Limb (tissue), 2 donors: ENCODE measurements at regions not wholly inside any gene's neighbourhood (a gene's known extent, or its start where the extent isn't known, plus 50 kb on each side); places are given as distances from the start of the nearest gene placed in this dataset.

Experiments used
- DNase-seq, 2 donors: peaks; one replicate each; pipeline ENCODE4 v3.0.0-alpha.2; 2016; ENCODE audit errors: extremely low spot score in 2 of 2

DNA sequence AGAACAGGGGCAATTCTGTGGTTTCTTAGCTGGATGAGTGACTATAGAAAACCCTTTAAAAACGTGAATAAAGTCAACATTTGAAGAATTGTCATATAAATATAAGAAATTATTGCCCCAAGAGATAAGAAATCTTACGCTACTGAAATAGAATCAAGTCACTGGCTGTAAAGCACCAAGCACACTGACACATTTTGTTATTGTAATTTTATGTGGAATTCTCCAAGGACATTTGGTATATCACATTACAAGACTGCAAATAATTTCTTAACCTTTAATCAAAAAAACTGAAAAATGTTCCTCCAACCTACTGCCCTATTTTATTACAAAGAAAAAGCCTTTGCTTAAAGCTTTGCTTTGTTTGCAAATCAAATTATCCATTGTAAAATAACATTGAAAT, 383.3 kb downstream of the IPMK start:
- no peak for DNase-seq

DNA sequence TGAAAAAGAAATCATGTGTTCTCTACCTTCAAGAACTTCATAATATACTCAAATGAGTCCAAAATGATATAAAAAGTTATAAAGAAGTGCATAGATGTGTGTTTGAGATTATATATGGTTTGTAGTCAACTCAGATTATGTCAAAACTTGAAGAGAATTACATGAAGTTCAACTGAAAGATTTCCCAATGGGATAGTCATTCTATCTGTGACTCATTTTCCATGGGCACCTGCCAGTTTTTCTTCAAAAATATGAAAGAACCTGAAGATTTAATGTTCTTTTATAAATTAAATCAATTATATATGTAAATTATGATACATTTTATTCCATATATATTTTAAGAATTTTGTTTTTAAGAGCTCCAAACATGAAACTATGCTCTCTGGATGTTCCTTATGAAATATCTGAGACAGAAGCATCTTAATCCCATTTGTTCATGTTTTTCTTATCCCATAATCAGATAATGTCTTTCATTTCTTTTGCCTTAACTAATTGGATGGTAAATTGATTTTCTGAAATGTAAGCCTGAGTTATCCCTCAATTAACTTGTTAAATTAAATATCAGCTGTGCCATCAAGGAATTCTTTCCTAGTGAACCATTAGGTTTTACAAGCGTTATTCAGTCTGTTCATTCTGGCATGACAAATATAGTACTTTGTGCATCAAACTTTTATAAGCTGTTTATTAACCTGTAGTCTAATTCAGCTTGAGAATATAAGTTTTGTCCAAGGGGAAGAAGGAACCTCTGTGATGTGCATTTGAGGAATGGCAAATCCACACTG, 387.1 kb downstream of the IPMK start:
- no peak for DNase-seq

DNA sequence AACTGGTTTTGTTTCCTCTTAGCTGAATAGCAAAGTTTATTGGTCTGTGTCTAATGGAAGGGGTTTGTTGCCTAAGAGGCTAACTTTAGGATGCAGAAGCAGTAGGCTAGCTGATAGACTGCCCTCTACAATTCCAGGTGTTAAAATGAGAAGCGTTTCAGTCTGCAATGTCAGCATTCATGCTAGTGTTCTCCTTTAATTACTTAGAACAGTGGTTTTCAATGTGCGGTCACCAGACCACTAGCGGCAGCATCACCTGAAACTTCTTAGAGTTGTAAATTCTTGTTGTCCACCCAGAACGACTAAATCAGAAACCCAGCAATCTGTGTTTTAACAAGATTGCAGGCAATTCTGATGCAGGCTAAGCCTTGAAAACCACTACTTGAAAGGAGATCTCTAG, 392.9 kb downstream of the IPMK start:
- DNase-seq, result no peak

DNA sequence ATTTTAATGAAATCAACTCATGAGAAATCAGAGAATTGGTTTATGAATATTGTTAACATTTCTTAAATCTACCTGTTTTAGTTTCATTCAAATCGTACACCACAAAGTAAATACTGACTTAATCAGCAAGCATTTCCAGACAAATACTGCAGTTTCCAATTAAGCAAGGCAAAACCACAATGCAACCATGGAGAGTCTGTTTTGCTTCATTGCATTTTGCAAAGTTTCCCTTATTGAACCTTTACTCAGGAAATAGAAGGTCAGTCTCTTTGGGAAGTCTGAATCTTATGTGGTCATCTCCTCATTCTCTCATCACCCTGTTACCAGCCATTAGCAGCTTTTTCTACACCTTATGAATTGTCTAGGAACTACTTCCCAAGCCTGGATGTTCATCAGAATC, 400.5 kb downstream of the IPMK start:
- no peak for DNase-seq

DNA sequence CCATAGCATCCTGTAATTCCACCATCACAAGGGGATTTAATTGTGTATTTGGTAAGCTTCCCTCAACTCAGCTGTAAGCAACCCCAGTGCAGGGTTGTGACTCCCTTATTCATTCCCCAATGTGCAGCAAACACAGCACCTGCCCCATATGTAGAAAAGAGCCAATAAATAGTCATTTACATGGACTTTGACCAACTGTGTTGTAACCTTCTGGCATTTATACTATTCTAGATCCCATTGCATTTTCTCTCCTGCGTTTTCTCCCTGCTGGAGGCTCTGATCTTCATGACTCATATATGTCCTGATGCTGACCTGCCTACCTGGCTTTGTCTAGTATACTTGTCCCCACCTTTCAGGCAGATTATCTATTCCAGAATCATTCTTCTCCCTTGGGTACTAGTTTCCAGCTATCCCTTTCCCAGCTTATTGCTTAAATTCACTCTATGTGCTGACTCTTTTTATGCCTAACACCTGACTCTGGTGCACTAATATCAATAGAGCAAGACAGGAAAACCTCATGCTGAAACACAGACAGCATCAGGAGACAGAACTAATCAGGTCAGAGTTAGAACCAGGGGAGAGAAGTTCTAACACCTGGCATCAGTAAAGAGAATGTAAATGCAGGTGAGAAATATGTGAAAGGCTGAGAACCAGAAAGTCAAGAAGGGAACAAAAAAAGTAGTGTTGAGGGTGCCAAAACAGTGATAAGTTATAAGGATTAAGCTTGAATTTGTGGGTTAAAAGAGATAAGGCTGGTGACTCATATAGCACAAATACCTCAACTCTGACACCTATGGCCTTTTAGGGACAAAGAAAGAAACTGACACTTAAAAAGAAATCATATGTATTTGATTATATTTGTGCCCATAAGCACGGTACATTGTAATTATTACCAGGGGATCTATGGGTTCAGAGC, 402.7 kb downstream of the IPMK start:
- DNase-seq, result no peak

DNA sequence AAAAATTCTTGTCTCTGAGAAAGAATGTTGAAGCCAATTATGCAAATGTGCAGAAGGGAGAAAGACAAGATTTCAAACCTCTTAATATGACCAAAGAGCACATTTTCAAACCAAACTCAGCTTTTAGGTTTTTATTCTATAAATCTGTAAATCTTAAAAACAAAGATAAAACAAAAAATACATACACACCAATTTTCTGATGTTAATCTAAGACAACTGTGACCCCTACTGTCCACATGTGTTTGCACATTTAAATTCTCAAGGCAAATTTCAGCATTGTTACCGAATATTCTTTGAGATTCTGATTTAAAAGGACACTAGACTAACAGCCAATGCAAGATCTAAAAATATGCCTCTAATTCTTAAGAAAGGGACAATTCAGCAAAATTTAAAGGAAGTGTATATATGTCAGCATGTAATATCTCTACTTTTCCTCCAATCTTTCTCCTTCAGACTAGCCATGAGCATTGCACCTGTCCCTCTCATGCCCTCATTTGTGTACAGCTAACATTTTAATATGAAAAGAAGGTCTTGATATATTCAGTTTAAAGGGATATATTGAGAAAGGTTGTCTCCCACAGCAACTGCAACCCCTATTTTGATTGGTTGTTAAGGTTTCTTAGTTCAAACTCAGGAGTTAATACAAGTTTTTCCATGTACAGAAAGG, 417.9 kb downstream of the IPMK start:
- DNase-seq, result no peak

DNA sequence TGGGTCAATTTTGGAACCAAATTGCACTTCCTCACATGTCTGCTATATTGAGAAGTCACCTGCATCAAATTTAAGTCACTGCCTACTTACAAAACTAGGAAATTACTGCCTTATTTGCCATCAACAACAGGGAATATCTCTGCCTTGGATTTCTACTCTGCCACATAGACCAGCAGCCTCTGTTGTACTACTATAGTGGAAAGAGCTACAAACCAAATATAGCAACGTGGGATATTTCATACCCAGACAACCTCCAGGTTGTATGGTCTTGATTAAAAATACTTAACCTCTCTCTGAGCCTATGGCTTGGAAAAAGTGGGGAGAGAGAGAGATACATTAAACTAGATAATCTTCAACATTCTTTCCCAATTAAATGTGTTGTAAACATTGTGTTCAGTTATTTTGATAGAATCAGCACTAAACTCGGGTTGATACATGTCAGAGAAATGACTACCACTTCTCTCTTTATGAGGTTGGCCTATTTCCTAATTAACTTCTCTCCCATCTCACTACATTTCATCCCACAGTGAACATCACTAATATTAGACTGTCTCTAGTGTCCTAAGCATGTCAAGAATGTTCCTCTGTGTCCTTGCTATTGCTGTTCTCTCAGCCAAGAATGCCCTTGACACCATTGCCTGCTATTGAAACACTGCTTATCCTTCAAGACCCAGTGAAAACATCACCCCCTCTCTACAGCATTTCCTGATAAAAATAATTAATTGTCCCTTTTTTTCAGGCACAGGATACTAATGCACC, 421.2 kb downstream of the IPMK start:
- no peak for DNase-seq

DNA sequence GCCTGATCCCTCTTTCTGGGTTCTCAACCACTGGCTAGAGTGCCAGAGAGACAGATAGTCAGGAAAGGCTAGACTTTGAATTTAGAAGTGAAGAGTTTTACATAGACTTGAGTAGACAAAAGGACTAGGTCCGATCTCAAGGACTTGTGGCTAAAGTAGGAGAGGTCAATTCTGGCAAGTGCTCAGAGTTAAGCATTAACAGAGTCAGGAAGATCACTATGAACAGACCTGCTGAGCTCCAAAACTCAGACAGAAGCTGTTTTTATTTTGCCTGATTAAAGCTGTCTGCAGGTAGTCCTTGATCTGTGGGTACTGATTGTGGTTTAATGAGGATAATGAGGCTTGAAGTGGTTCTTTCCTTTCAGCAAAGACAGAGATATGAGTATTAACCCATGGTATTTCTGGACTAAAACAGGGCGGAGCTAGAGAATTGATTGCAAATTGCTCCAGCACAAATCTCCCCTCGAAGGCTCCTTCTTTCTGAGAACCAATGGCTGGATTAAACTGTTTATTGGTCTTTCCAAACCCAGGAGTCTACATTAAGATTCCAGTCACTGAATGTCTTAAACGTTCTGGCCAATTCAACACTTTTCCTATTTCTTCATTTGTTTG, 423.2 kb downstream of the IPMK start:
- DNase-seq, result no peak

DNA sequence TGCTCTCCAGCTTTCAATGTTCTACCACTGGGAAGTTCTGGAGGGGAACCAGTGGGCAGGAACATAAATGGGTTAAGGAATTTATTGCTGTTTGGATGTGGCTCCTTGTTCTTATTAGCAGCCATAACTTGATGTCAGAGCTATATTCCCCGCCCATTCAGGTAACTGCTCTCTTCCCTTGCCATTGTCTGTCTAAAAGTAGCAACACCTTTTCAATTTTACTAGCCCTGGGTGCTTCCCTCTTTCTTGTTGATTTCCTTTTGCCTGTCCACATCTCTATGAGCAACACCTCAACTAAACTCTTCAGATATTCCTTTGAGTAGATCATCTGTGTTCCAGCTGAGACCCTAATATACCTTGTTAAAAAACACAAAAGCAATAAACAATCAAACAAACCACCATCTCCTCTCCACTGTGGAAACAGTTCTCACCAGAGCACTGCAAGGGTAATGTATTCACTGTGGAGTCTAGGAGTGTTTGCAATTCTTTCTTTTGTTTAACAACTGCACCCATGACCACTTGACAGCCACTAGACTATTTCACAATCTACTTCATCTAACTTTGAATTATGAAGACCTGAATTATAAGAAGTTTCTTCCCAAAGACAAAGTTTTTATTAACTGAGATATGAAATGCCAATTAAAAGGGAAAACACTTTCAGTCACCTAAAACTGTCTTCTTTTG, 436.7 kb downstream of the IPMK start:
- no peak for DNase-seq

DNA sequence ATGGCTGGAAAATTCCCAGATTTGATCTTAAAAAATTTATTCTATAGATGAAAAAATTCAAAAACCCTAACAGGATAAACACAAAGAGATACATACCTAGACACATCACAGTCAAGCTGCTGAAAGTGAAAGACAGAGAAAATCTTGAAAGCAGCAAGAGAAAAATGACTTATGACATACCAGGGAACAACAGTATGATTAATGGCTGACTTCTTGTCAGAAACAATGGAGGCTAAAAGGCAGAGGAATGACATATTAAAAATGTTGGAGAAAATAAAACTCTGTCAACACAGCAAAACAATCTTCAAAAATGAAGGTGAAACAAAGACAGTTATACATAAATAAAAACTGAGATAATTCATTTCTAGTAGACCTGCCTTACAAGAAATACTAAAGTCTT, 442.7 kb downstream of the IPMK start:
- DNase-seq, result no peak

DNA sequence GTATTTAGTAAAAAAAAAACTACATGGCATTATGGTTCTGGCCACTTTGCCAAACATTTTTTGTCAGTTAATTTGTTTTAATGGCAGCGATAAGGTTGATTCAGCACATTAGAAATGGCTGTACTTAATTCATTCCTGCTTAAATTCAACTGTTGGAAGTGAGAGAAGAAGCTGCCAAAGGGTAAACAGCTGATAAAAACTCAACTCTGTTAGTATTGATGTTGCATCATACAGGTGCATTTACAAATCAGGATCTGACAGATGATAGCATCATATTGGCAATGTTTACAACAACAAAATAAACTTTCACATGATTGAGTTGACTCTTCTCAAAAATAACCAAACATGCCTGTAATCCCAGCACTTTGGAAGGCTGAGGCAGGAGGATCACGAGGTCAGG, 444.3 kb downstream of the IPMK start:
- no peak for DNase-seq

DNA sequence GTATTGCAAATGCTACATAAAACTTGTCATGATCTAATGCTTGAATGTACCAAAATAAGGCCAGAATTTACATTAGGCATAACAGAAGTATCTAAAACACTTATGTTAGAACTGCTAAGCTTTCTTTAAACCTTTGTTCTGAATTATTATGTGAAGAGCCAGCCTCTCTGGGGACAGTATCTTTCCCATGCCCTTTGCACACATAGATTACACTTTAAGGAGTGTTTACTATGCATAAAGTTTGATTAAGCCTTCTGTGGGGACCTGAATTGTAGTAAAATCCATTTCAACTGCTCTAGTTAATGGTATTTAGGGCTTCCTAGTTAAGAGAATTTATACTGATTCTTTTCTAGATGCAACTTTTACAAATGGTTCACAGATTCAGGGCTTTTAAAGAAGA, 444.7 kb downstream of the IPMK start:
- no peak for DNase-seq

DNA sequence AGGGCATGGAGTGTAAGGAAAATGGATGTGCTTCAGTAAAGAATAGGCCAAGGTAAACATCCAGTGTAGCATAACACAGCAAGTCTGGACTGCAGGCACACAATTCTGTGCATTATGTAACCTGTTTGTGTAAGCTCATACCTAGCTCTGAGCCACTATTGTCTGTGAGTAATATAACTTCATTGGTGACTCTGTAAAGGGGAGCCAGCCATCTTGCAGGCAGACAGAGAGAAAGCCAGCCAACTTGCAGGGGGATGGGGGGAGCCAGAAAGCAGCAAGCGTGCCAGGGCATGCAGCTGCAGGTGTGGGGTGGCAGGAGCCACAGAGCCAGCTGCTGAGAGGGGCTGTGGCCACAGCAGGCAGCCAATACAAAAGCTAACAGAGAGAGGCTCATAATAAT, 449.2 kb downstream of the IPMK start:
- no peak for DNase-seq

DNA sequence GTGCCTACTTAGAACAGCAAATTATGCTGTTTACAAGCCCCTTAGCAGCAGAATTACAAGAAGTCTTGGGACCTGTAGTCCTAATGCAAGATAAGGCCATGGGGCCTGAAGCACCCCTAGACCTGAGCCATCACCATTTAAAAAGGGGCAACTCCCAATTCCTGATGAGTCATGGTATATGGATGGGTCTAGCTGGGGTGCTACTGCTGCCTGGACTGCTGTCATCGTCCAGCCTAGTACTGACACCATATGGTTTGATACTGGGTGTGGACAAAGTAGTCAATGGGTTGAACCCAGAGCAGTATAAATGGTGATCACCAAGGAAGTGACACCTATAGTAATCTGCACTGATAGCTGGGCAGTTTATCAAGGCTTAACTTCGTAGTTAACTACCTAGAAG, 450.0 kb downstream of the IPMK start:
- no peak for DNase-seq

DNA sequence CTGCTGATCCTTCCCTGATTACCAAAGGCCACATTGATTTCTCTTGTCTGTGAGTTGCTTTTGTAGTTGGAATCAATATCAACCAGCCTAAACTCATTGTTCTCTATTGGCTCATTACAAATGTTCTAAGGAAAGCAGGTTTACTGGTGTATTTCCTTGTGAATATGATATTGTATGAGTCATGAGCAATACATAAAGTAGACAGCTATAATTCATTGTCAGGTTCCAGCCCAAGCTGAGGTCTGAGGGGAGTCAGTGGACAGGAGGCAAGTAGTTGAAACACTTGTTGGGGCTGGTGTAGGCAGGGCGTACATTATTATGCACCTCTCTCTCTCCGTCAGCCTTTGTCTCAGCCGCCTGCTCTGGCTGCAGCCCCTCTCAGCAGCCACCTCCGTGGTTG, 451.7 kb downstream of the IPMK start:
- no peak for DNase-seq

DNA sequence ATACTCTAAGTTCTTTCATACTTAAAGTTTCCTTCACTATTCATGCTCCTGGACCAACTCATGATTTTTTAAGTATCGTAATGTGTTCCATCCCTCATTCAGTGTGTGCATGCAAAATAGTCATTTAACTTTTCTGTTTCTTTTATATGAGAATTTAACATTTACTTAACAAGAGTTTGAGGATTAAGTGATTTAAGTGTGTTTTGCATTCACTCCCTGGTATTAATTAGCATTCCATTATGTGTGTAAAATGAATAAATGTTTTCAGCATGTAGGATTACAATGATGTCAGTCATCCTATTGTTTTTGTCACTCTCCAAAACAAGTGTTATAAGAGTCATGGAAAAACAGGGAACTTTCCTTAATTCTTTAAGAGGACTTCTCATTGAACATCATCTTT, 457.7 kb downstream of the IPMK start:
- no peak for DNase-seq

DNA sequence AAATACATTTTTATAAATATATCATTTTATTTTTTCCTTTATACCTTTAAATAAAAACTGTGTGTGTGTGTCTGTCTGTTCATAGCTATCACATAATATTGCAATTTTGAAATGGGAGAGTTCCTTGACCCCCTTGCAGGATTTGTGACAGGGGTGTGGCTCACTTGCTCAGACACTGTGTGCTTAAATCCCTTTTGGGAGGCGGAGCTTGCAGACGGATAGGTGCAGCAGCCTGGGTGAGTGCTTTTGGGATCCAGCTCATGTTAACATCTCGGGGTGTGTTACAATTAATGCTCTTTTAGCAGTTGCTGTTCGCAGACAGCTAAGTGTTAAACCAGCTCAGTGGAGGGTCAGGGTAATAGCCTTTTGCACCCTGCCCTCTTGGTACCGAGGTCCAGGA, 459.8 kb downstream of the IPMK start:
- DNase-seq, result no peak

DNA sequence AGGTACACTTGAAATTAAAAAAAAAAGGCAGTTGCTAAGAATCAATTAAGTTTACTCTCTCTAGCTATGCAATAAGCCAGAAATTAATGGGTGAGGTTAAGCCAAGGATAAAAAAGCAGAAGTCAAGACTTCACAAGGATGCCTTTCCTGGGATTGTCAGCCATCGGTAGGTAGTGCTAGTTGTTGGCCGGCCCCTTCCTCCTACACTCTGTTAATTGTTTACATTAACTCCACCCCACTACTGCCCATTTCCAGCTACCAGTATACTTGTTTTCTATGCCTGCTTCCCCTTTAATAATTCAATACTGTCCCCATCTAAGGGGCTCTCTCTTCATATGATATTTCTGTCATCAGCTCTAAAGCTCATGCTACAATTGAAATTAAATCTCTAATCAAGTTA, 461.0 kb downstream of the IPMK start:
- no peak for DNase-seq

DNA sequence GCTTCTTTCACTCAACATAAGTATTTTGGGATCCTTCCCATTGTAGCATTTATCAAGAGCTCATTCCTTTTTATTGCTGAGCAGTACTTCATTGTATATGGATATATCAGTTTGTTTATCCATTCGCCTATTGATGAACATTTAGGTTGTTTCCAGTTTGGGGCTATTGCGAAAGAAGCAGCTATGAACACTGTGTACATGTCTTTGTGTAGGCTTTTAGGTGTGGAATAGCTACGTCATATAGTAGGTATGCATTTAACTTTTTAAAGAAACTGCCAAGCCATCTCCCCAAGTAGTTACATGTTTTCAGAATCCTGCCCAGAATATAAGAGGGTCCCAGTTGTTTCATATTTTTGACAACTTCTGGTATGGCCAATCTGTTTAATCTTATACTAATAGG, 468.1 kb downstream of the IPMK start:
- no peak for DNase-seq

DNA sequence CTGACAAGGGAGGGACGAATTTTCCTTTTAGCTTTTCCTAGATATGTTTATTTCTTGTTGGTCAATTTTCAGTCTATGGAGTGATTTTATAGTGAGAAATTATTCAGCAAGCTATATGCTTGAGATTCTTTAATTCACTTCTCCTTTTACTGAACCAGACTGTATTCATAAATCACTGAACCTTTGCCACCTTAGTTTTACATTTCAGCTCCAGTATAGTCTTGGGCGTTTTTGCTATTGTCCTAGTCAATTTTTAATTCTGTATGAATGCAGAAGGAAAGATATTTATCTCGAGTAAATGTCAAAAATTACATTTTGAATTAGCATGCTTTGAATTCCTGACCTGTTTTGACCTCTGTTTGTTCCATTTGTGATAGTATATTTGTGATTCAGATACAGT, 468.9 kb downstream of the IPMK start:
- no peak for DNase-seq

DNA sequence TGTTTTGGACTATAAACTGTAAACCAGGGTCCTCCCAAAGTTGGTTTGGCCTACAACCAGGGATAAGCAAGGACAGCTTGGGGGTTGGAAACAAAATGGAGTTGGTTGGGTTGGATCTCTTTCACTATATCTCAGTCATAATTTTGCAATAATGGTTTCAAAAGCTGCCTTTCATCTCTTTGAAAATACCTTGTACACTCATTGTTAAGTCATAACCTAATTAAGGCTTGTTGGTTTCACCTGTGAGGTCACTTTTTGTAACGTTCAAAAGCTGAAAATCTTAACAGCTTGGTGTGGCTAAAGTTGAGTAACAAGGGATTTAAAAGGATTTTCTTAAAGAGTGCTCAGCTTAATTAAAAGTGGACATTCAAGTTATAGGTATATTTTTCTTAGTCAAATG, 476.1 kb downstream of the IPMK start:
- DNase-seq, result no peak
